ENCODE measurements at regions not wholly inside any gene's neighbourhood (a gene's known extent, or its start where the extent isn't known, plus 50 kb on each side); places are given as distances from the start of the nearest gene placed in this dataset.

DNA sequence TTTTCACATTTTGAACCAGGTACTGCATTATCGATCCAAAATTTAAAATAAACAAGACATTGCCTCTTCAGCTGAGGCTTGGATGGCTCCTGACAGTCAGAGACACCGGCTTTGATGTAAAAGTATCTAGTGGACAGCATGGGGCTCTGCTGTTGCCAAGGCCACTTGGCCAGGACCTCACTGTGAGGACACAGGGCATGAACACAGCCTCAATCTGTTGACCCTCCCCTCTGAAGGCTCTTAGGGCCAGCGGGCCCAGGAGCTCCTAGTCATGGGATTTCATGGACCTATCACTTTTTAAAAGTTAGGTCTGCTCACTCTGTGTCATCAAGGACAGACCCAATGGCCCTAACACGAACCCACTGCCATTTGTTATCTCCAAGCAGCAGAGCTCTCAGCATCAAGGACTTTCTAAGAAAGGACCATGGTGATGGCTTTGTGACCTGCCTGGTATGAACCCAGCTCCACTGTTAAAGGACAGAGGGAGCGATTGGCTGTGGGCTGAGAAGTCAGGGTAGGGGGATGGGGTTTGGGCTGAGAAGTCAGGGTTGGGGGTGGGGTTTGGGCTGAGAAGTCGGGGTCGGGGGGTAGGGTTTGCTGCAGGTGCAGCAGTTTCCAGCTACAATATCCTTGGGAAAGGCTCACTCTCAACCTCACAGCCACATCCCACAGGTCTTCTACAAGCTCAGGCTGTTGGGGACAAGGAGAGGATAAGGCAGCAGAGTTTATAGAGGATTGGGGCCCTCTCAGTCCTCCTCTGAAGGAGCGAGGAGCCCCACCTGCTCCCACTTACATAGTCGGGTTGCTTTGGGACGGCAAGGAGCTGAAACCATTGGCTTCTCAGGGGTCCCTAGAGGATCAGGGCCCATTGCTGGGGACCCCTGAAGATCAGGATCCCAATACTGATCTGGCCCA lies 146.8 kb downstream of the BARX1 start:
- TF ChIP-seq EP300 (IDR thresholded peaks at IDR 0.05) (no peak), POLR2A (IDR thresholded peaks at IDR 0.05) (no peak), POLR2AphosphoS5 (IDR thresholded peaks at IDR 0.05) (no peak)

All from stomach (tissue), 4 donors.